PC-9 (cell line): ENCODE measurements at regions not wholly inside any gene's neighbourhood (a gene's known extent, or its start where the extent isn't known, plus 50 kb on each side); places are given as distances from the start of the nearest gene placed in this dataset.
A peak's percentile ranks its signal among the peaks of the same experiment; 100 is the strongest.

ENCODE experiments used
- EZH2 ChIP-seq: fragments of 200-600 bp; sonication (generic); IDR thresholded peaks from 2 replicates; pipeline ENCODE4 v1.8.0; 2017; ENCODE audit warnings: antibody characterized with exemption, low read depth
- TF ChIP-seq, protein P1 (sequence below): fragments of 200-600 bp; sonication (generic); conservative IDR thresholded peaks from 2 replicates; pipeline ENCODE4 v1.6.1; 2017; ENCODE audit warnings: mixed run types, antibody characterized with exemption, mild to moderate bottlenecking, moderate library complexity

DNA sequence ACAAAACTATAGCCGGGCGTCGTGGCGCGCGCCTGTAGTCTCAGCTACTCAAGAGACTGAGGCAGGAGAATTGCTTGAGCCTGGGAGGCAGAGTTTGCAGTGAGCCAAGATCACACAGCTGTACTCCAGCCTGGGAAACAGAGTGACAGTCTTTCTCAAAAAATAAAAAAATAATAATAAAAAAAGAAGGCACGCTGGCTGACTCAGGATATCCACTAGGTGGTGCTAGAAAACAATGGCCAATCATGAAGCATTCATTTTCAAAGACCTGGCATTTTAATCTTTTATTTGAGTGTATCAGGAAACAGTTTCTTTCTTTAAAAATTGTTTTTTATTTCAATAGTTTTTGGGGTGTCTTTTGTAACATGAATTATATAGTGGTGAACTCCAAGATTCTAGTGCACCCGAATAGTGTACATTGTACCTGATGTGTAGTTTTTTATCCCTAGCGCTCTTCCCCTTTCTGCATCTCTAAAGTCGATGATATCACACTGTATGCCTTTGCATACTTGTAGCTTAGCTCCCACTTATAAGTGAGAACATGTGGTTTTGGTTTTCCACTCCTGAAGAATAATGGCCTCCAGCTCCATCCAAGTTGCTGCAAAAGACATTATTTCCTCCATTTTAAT is 88.6 kb downstream of the LYZL1 start:
- TF ChIP-seq, protein P1, sequence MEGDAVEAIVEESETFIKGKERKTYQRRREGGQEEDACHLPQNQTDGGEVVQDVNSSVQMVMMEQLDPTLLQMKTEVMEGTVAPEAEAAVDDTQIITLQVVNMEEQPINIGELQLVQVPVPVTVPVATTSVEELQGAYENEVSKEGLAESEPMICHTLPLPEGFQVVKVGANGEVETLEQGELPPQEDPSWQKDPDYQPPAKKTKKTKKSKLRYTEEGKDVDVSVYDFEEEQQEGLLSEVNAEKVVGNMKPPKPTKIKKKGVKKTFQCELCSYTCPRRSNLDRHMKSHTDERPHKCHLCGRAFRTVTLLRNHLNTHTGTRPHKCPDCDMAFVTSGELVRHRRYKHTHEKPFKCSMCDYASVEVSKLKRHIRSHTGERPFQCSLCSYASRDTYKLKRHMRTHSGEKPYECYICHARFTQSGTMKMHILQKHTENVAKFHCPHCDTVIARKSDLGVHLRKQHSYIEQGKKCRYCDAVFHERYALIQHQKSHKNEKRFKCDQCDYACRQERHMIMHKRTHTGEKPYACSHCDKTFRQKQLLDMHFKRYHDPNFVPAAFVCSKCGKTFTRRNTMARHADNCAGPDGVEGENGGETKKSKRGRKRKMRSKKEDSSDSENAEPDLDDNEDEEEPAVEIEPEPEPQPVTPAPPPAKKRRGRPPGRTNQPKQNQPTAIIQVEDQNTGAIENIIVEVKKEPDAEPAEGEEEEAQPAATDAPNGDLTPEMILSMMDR, result peak; percentile 69
- TF ChIP-seq EZH2, result no peak
